ENCODE measurements at regions not wholly inside any gene's neighbourhood (a gene's known extent, or its start where the extent isn't known, plus 50 kb on each side); places are given as distances from the start of the nearest gene placed in this dataset.

GRCh38 chr5:12384005-12384404 is 479.8 kb upstream of the CTNND2 start (continued):
- TF ChIP-seq ETS1 (IDR thresholded peaks at IDR 0.05) (no peak), EZH2 (IDR thresholded peaks at IDR 0.05; ENCODE audit: low read depth, unreplicated experiment) (no peak), EZH2phosphoT487 (IDR thresholded peaks at IDR 0.05; ENCODE audit: unreplicated experiment) (no peak), ZNF331 (CRISPR knock-in tag; IDR thresholded peaks at IDR 0.05; ENCODE audit: low read depth) (no peak)

GRCh38 chr5:12367973-12368372 is 463.7 kb upstream of the CTNND2 start:
- H3K27ac ChIP-seq (ENCODE audit: low read depth): no peak overlapping the region
- Mint-ChIP-seq H3K27me3 (ENCODE audit: insufficient read depth, low read depth, poor library complexity) (no peaks in the 10 kb centered on the region), H3K9me3 (peaks cover 4% of the 10 kb centered on the region; the same call in 1 of the 3 replicates), H3K27ac (no peak overlapping the region), H3K36me3 (ENCODE audit: low read depth) (peaks cover 6% of the 10 kb centered on the region; the same call in 2 of the 3 replicates), H3K4me3 (no peak overlapping the region), H3K4me1 (peaks cover 2% of the 10 kb centered on the region; the same call in 2 of the 3 replicates)
- DNase-seq (ENCODE audit: low spot score) (no peak), ATAC-seq (no peak)
- no peaks in the 10 kb centered on the region for H3F3A ChIP-seq (replicated peaks; ENCODE audit: low read depth)
- no peaks in the 10 kb centered on the region for H4K20me1 ChIP-seq (replicated peaks; ENCODE audit: insufficient read depth)
- no peaks in the 10 kb centered on the region for H3K9me2 ChIP-seq (ENCODE audit: insufficient read depth)
- H3K4me2 ChIP-seq: no peak overlapping the region
- no peak overlapping the region for H3K4me3 ChIP-seq
- H3K27me3 ChIP-seq (ENCODE audit: insufficient read depth): no peaks in the 10 kb centered on the region
- H3K36me3 ChIP-seq (ENCODE audit: insufficient read depth): no peaks in the 10 kb centered on the region
- H3K79me2 ChIP-seq (replicated peaks; ENCODE audit: insufficient read depth): no peaks in the 10 kb centered on the region
- H2AFZ ChIP-seq: no peak overlapping the region
- H3K4me1 ChIP-seq (ENCODE audit: insufficient read depth): no peaks in the 10 kb centered on the region
- TF ChIP-seq CREB1 (CRISPR knock-in tag; IDR thresholded peaks at IDR 0.05; ENCODE audit: low read depth) (no peak), CTCF (conservative IDR thresholded peaks at IDR 0.05; ENCODE audit: low read depth in 2 of 2) (no peak), ZNF114 (CRISPR knock-in tag; IDR thresholded peaks at IDR 0.05) (no peak), JUNB (IDR thresholded peaks at IDR 0.05; ENCODE audit: unreplicated experiment) (no peak), EZH2 (IDR thresholded peaks at IDR 0.05; ENCODE audit: low read depth, unreplicated experiment) (no peak), ZNF331 (CRISPR knock-in tag; IDR thresholded peaks at IDR 0.05; ENCODE audit: low read depth) (no peak), STAT1 (IDR thresholded peaks at IDR 0.05; ENCODE audit: unreplicated experiment) (no peak), EZH2phosphoT487 (IDR thresholded peaks at IDR 0.05; ENCODE audit: unreplicated experiment) (no peak), REST (IDR thresholded peaks at IDR 0.05; ENCODE audit: unreplicated experiment) (no peak), NANOG (IDR thresholded peaks at IDR 0.05; ENCODE audit: borderline replicate concordance) (no peak), ZNF462 (CRISPR knock-in tag; IDR thresholded peaks at IDR 0.05) (no peak), POLR2AphosphoS5 (IDR thresholded peaks at IDR 0.05; ENCODE audit: low read depth) (no peak)

Measured in GM23338 (cell line).